ENCODE measurements at regions not wholly inside any gene's neighbourhood (a gene's known extent, or its start where the extent isn't known, plus 50 kb on each side); places are given as distances from the start of the nearest gene placed in this dataset.

DNA sequence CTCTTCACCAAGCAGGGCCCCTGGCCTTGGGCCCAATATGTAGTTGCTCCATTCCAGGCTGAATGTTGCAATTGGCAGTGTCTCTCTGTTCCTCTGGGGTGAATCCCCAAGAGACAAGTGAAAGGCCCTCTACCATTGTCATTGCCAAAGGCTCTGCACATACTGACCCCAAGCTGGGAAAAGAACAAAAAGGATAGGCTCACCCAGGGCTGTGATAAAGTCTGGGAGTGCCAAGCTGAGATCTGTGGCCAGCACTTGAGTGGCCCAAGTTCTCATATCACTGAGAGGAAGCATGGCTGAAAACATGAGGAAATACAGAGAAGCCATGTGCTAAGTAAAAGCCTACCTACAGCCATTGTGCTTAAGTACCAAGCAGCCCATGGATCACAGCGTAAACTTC is 612.2 kb upstream of the EPHA6 start:
- Histone ChIP-seq H3K9me3 (ENCODE audit: control insufficient read depth, low read length) (peaks cover 2% of the 10 kb centered on the region), H3K27ac (ENCODE audit: low read depth in 1 of 2, low read length in 2 of 2) (no peak overlapping the region), H3K27me3 (ENCODE audit: control insufficient read depth in 1 of 2, insufficient read depth in 2 of 2, low read length in 1 of 2) (no peaks in the 10 kb centered on the region), H3K4me1 (ENCODE audit: control insufficient read depth in 1 of 2, insufficient read depth in 2 of 2, low read length in 2 of 2) (no peaks in the 10 kb centered on the region), H3K4me3 (ENCODE audit: low read length in 2 of 2) (no peak overlapping the region), H3K36me3 (ENCODE audit: control insufficient read depth in 1 of 2, insufficient read depth in 2 of 2, low read length in 1 of 2) (no peaks in the 10 kb centered on the region)
- ATAC-seq (ENCODE audit: low FRiP score) (no peak), DNase-seq (no peak)
- intact Hi-C loops (cut with DNase I): no loop called here
- WGBS, 2 donors: 88 to 96% methylated on average over 1 of the region's 1 CpG

DNA sequence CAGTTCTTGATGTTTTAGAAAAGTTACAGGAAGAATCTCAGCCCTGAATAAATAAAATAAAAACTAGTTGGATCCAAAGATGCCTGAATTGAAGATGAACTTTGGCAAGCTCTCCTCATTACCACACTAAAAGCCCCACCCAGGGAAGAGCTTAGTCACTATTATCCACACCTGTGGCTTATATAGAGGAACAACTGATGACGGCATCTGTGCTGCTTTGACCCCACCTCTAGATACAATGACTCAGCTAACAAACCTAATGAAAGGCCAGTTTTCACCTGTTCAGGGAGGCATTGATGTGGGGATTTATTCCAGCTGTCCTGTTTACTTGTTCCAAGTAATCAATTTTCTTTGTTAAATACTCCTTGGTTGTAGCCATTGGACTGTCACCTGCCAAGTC is 604.7 kb upstream of the EPHA6 start:
- 83 to 86% methylated on average over 1 of the region's 1 CpG for WGBS, 2 donors
- DNase-seq: no peak
- Histone ChIP-seq H3K27me3 (ENCODE audit: control insufficient read depth in 1 of 2, insufficient read depth in 2 of 2, low read length in 1 of 2) (peaks cover 0 to 1% of the 10 kb centered on the region in 2 donors), H3K4me3 (ENCODE audit: low read length in 2 of 2) (no peak overlapping the region), H3K27ac (ENCODE audit: low read depth in 1 of 2, low read length in 2 of 2) (no peak overlapping the region), H3K9me3 (ENCODE audit: control insufficient read depth, low read length) (no peaks in the 10 kb centered on the region), H3K36me3 (ENCODE audit: control insufficient read depth in 1 of 2, insufficient read depth in 2 of 2, low read length in 1 of 2) (no peaks in the 10 kb centered on the region), H3K4me1 (ENCODE audit: control insufficient read depth in 1 of 2, insufficient read depth in 2 of 2, low read length in 2 of 2) (no peaks in the 10 kb centered on the region)
- no peak for ATAC-seq (ENCODE audit: low FRiP score)
- intact Hi-C loops (cut with DNase I): no loop called here

- DNase-seq: no peak
- Histone ChIP-seq H3K27me3 (ENCODE audit: control insufficient read depth in 1 of 2, insufficient read depth in 2 of 2, low read length in 1 of 2) (peaks cover 0 to 1% of the 10 kb centered on the region in 2 donors), H3K4me1 (ENCODE audit: control insufficient read depth in 1 of 2, insufficient read depth in 2 of 2, low read length in 2 of 2) (no peaks in the 10 kb centered on the region), H3K9me3 (ENCODE audit: control insufficient read depth, low read length) (no peaks in the 10 kb centered on the region), H3K36me3 (ENCODE audit: control insufficient read depth in 1 of 2, insufficient read depth in 2 of 2, low read length in 1 of 2) (no peaks in the 10 kb centered on the region), H3K27ac (ENCODE audit: low read depth in 1 of 2, low read length in 2 of 2) (no peak overlapping the region), H3K4me3 (ENCODE audit: low read length in 2 of 2) (no peak overlapping the region)
- WGBS, 2 donors: 91 to 94% methylated on average over 3 of the region's 3 CpGs
- intact Hi-C loops (cut with DNase I): no loop called here
- no peak for ATAC-seq (ENCODE audit: low FRiP score)
Measured at GRCh38 chr3:96213393-96213792, 601.0 kb upstream of the EPHA6 start.

DNA sequence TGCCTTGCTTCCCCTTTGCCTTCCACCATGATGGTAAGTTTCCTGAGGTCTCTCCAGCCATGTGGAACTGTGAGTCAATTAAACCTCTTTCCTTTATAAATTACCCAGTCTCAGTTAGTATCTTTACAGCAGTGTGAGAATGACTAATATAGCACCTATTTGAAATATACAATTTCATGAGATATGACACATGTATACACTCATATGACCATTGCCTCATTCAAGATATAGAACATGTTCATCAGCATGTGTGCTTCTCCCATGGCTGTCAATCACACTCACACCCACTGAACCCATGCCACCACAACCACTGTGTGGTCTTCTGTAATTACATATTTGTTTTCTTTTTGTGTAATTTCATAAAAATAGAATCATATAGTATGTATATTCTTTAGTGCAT is 599.5 kb upstream of the EPHA6 start:
- H3K4me3 ChIP-seq (ENCODE audit: low read length in 2 of 2): no peak overlapping the region
- no peaks in the 10 kb centered on the region for H3K9me3 ChIP-seq (ENCODE audit: control insufficient read depth, low read length)
- H3K27me3 ChIP-seq (ENCODE audit: control insufficient read depth in 1 of 2, insufficient read depth in 2 of 2, low read length in 1 of 2): peaks cover 0 to 1% of the 10 kb centered on the region in 2 donors
- H3K27ac ChIP-seq (ENCODE audit: low read depth in 1 of 2, low read length in 2 of 2): no peak overlapping the region
- DNase-seq (no peak), ATAC-seq (ENCODE audit: low FRiP score) (no peak)
- H3K4me1 ChIP-seq (ENCODE audit: control insufficient read depth in 1 of 2, insufficient read depth in 2 of 2, low read length in 2 of 2): no peaks in the 10 kb centered on the region
- intact Hi-C loops (cut with DNase I): no loop called here
- H3K36me3 ChIP-seq (ENCODE audit: control insufficient read depth in 1 of 2, insufficient read depth in 2 of 2, low read length in 1 of 2): no peaks in the 10 kb centered on the region

DNA sequence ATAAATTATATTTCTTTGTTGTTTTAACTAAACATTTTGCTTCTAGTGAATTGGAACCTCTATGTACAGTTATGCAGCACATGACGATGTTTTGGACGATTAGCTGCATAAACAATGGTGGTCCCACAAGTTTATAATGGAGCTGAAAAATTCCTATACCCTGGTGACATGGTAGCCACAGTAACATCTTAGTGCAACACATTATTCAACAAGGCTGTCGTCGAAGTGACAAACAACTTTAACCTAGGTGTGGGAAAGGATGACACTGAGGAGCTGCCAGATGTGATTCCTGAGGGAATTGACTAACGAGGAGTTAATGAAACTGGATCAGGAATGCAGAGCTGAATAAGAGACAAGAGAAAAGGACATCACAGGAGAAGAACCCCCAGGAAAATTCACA is 588.9 kb upstream of the EPHA6 start:
- no peak overlapping the region for H3K4me3 ChIP-seq (ENCODE audit: low read length in 2 of 2)
- no peaks in the 10 kb centered on the region for H3K4me1 ChIP-seq (ENCODE audit: control insufficient read depth in 1 of 2, insufficient read depth in 2 of 2, low read length in 2 of 2)
- no peaks in the 10 kb centered on the region for H3K36me3 ChIP-seq (ENCODE audit: control insufficient read depth in 1 of 2, insufficient read depth in 2 of 2, low read length in 1 of 2)
- H3K27me3 ChIP-seq (ENCODE audit: control insufficient read depth in 1 of 2, insufficient read depth in 2 of 2, low read length in 1 of 2): no peaks in the 10 kb centered on the region
- no peak overlapping the region for H3K27ac ChIP-seq (ENCODE audit: low read depth in 1 of 2, low read length in 2 of 2)
- H3K9me3 ChIP-seq (ENCODE audit: control insufficient read depth, low read length): peaks cover 2% of the 10 kb centered on the region
- 73 to 79% methylated on average over 5 of the region's 5 CpGs for WGBS, 2 donors
- intact Hi-C loops (cut with DNase I): no loop called here
- DNase-seq (no peak), ATAC-seq (ENCODE audit: low FRiP score) (no peak)

DNA sequence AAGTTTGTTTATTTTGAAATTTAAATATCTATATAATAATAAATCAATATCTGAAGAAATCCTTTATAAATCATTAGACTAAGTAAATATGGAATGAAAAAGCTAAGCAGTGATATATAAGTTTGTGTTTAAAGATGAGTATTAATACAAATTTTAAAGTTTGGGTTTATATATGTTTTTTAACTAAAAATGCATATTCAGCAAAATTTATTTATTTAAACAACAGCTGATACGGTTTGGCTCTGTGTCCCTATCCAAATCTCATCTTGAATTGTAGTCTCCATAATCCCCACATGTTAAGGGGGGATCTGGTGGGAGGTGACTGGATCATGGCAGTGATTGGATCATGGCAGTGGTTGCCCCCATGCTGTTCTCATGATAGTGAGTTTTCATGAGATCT is 580.7 kb upstream of the EPHA6 start:
- H3K27ac ChIP-seq (ENCODE audit: low read depth in 1 of 2, low read length in 2 of 2): no peak overlapping the region
- 48 to 60% methylated on average over 1 of the region's 1 CpG for WGBS, 2 donors
- H3K9me3 ChIP-seq (ENCODE audit: control insufficient read depth, low read length): no peaks in the 10 kb centered on the region
- H3K36me3 ChIP-seq (ENCODE audit: control insufficient read depth in 1 of 2, insufficient read depth in 2 of 2, low read length in 1 of 2): no peaks in the 10 kb centered on the region
- no peak for DNase-seq
- no peaks in the 10 kb centered on the region for H3K27me3 ChIP-seq (ENCODE audit: control insufficient read depth in 1 of 2, insufficient read depth in 2 of 2, low read length in 1 of 2)
- no peak overlapping the region for H3K4me3 ChIP-seq (ENCODE audit: low read length in 2 of 2)
- intact Hi-C loops (cut with DNase I): no loop called here
- no peaks in the 10 kb centered on the region for H3K4me1 ChIP-seq (ENCODE audit: control insufficient read depth in 1 of 2, insufficient read depth in 2 of 2, low read length in 2 of 2)
- no peak for ATAC-seq (ENCODE audit: low FRiP score)

DNA sequence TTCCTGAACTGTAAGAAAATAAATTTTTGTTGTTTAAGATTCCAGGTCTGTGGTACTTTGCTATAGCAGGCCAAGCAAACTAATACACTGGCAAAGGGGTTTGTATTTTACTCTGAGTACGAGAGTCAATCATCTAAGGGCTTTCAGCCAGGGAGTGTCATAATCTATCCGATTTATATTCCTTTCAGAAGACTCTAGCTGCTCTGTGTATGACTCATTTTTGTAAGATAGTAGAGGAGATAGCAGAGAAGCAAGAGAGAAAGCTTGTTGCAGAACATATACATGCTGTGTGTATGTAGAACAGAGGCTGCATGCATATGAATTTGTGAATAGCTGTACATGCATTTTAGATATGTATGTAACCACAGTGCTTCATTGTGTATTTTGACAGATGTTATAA is 577.9 kb upstream of the EPHA6 start:
- H3K4me3 ChIP-seq (ENCODE audit: low read length in 2 of 2): no peak overlapping the region
- ATAC-seq (ENCODE audit: low FRiP score): no peak
- intact Hi-C loops (cut with DNase I): no loop called here
- no peak overlapping the region for H3K27ac ChIP-seq (ENCODE audit: low read depth in 1 of 2, low read length in 2 of 2)
- no peak for DNase-seq
- no peaks in the 10 kb centered on the region for H3K27me3 ChIP-seq (ENCODE audit: control insufficient read depth in 1 of 2, insufficient read depth in 2 of 2, low read length in 1 of 2)
- no peaks in the 10 kb centered on the region for H3K36me3 ChIP-seq (ENCODE audit: control insufficient read depth in 1 of 2, insufficient read depth in 2 of 2, low read length in 1 of 2)
- WGBS, 2 donors: 47 to 48% methylated on average over 2 of the region's 2 CpGs
- H3K4me1 ChIP-seq (ENCODE audit: control insufficient read depth in 1 of 2, insufficient read depth in 2 of 2, low read length in 2 of 2): no peaks in the 10 kb centered on the region
- no peaks in the 10 kb centered on the region for H3K9me3 ChIP-seq (ENCODE audit: control insufficient read depth, low read length)

- Histone ChIP-seq H3K27me3 (ENCODE audit: control insufficient read depth in 1 of 2, insufficient read depth in 2 of 2, low read length in 1 of 2) (no peaks in the 10 kb centered on the region), H3K4me1 (ENCODE audit: control insufficient read depth in 1 of 2, insufficient read depth in 2 of 2, low read length in 2 of 2) (no peaks in the 10 kb centered on the region), H3K27ac (ENCODE audit: low read depth in 1 of 2, low read length in 2 of 2) (no peak overlapping the region), H3K4me3 (ENCODE audit: low read length in 2 of 2) (no peak overlapping the region), H3K9me3 (ENCODE audit: control insufficient read depth, low read length) (no peaks in the 10 kb centered on the region), H3K36me3 (ENCODE audit: control insufficient read depth in 1 of 2, insufficient read depth in 2 of 2, low read length in 1 of 2) (no peaks in the 10 kb centered on the region)
- intact Hi-C loops (cut with DNase I): no loop called here
- no peak for DNase-seq
- ATAC-seq (ENCODE audit: low FRiP score): no peak
Measured at GRCh38 chr3:96259299-96259698, 555.1 kb upstream of the EPHA6 start.

DNA sequence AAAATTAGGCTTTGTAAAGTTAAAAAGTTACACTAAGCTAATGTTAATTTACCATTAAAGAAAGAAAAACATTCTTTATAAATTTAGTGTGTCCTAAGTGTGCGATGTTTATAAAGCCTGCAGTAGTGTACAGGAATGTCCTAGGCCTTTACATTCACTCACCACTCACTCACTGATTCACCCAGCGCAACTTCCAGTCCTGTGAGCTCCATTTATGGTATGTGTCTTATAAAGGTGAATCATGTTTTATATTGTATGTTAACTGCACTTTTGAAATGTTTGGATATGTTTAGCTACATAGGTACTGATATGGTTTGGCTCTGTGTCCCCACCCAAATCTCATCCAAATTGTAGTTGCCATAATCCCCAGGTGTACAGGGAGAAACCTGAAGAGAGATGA is 549.7 kb upstream of the EPHA6 start:
- 92 to 93% methylated on average over 2 of the region's 2 CpGs for WGBS, 2 donors
- ATAC-seq (ENCODE audit: low FRiP score): no peak

More for the DNA sequence above, 549.7 kb upstream of the EPHA6 start:
- intact Hi-C loops (cut with DNase I): no loop called here
- DNase-seq: no peak
- H3K4me1 ChIP-seq (ENCODE audit: control insufficient read depth in 1 of 2, insufficient read depth in 2 of 2, low read length in 2 of 2): no peaks in the 10 kb centered on the region
- no peaks in the 10 kb centered on the region for H3K27me3 ChIP-seq (ENCODE audit: control insufficient read depth in 1 of 2, insufficient read depth in 2 of 2, low read length in 1 of 2)
- no peaks in the 10 kb centered on the region for H3K36me3 ChIP-seq (ENCODE audit: control insufficient read depth in 1 of 2, insufficient read depth in 2 of 2, low read length in 1 of 2)
- H3K9me3 ChIP-seq (ENCODE audit: control insufficient read depth, low read length): no peaks in the 10 kb centered on the region
- H3K27ac ChIP-seq (ENCODE audit: low read depth in 1 of 2, low read length in 2 of 2): no peak overlapping the region
- H3K4me3 ChIP-seq (ENCODE audit: low read length in 2 of 2): no peak overlapping the region

Data from aorta (tissue), 5 donors.